Neuronal stem cell (in vitro differentiated cells): ENCODE measurements at regions not wholly inside any gene's neighbourhood (a gene's known extent, or its start where the extent isn't known, plus 50 kb on each side); places are given as distances from the start of the nearest gene placed in this dataset.
"Not testable (repeated sequence)": the region's sequence is repeated elsewhere in the genome, so short reads cannot be mapped to it uniquely, and the experiment has no call there.

Source experiments
- DNase-seq: peaks from one replicate; pipeline ENCODE4 v3.0.0-alpha.2; 2013; ENCODE audit warnings: low spot score
- H2AFZ ChIP-seq: one replicate; pipeline ENCODE4 v1.6.1; 2013; ENCODE audit warnings: mild to moderate bottlenecking, low read length, inconsistent platforms
- H2AK5ac ChIP-seq: 2 replicates; pipeline ENCODE4 v1.6.1; 2013; ENCODE audit warnings: low read depth, mild to moderate bottlenecking, inconsistent platforms, low read length, moderate library complexity, mixed read lengths
- H2BK120ac ChIP-seq: 2 replicates; pipeline ENCODE4 v1.6.1; 2013; ENCODE audit warnings: low read depth, mild to moderate bottlenecking, inconsistent platforms, low read length, moderate library complexity, mixed read lengths
- H2BK12ac ChIP-seq: one replicate; pipeline ENCODE4 v1.6.1; 2013; ENCODE audit warnings: low read length, inconsistent platforms
- H2BK15ac ChIP-seq: 2 replicates; pipeline ENCODE4 v1.6.1; 2013; ENCODE audit warnings: mild to moderate bottlenecking, low read length, inconsistent platforms, mixed read lengths
- H2BK5ac ChIP-seq: one replicate; pipeline ENCODE4 v1.6.1; 2013; ENCODE audit warnings: inconsistent platforms, mild to moderate bottlenecking, low read length, moderate library complexity
- H3K14ac ChIP-seq: one replicate; pipeline ENCODE4 v1.6.1; 2013; ENCODE audit warnings: low read length, inconsistent platforms
- H3K18ac ChIP-seq: 2 replicates; pipeline ENCODE4 v1.6.1; 2013; ENCODE audit warnings: low read length, inconsistent platforms
- H3K23ac ChIP-seq: 2 replicates; pipeline ENCODE4 v1.6.1; 2013; ENCODE audit warnings: low read depth, mild to moderate bottlenecking, mixed read lengths, low read length, inconsistent platforms; ENCODE audit not compliant: poor library complexity
- H3K27ac ChIP-seq: replicated peaks from 3 replicates; pipeline ENCODE4 v1.5.1; 2013; ENCODE audit warnings: low read length, inconsistent platforms
- H3K27me3 ChIP-seq, 3 experiments: 2 replicates each; pipeline ENCODE4 v1.6.1; 2013; ENCODE audit warnings: low read length in 3 of 3, mild to moderate bottlenecking in 2 of 3, inconsistent platforms in 1 of 3, low read depth in 1 of 3, mixed read lengths in 1 of 3, moderate library complexity in 1 of 3; ENCODE audit not compliant: control insufficient read depth in 3 of 3, insufficient read depth in 3 of 3
- H3K36me3 ChIP-seq, 2 donors: replicated peaks in 1 of 2; 2 replicates each; pipeline ENCODE4 v1.6.1; 2013; ENCODE audit warnings: low read length in 2 of 2; ENCODE audit not compliant: control insufficient read depth in 2 of 2, insufficient read depth in 2 of 2
- H3K4ac ChIP-seq: 2 replicates; pipeline ENCODE4 v1.6.1; 2013; ENCODE audit warnings: inconsistent platforms, mild to moderate bottlenecking, low read length, moderate library complexity
- H3K4me1 ChIP-seq, 2 donors: 1 replicate in 1 of 2; 2 replicates in 1 of 2; pipeline ENCODE4 v1.6.1; 2013; ENCODE audit warnings: low read length in 2 of 2, low read depth in 1 of 2; ENCODE audit not compliant: control insufficient read depth in 2 of 2, insufficient read depth in 1 of 2
- H3K4me2 ChIP-seq: one replicate; pipeline ENCODE4 v1.6.1; 2013; ENCODE audit warnings: mild to moderate bottlenecking, low read length, inconsistent platforms; ENCODE audit not compliant: insufficient read depth, poor library complexity, severe bottlenecking
- H3K4me3 ChIP-seq, 2 donors: 2 replicates each; pipeline ENCODE4 v1.5.1; 2013; ENCODE audit warnings: low read length in 2 of 2, mild to moderate bottlenecking in 2 of 2, inconsistent platforms in 1 of 2, moderate library complexity in 1 of 2
- H3K79me1 ChIP-seq: one replicate; pipeline ENCODE4 v1.6.1; 2013; ENCODE audit warnings: low read depth, mild to moderate bottlenecking, inconsistent platforms, low read length, moderate library complexity
- H3K9ac ChIP-seq: one replicate; pipeline ENCODE4 v1.6.1; 2013; ENCODE audit warnings: mild to moderate bottlenecking, low read depth, low read length, inconsistent platforms; ENCODE audit not compliant: poor library complexity
- H3K9me3 ChIP-seq, 2 donors: replicated peaks in 1 of 2; 2 replicates each; pipeline versions ENCODE3 to v1.6.1; 2013; ENCODE audit warnings: low read length in 2 of 2, mild to moderate bottlenecking in 2 of 2, inconsistent platforms in 1 of 2, low read depth in 1 of 2, mixed read lengths in 1 of 2, moderate library complexity in 1 of 2; ENCODE audit not compliant: control insufficient read depth in 2 of 2, insufficient read depth in 1 of 2
- H4K8ac ChIP-seq: one replicate; pipeline ENCODE4 v1.6.1; 2013; ENCODE audit warnings: low read depth, mild to moderate bottlenecking, inconsistent platforms, low read length, moderate library complexity
- H4K91ac ChIP-seq: one replicate; pipeline ENCODE4 v1.6.1; 2013; ENCODE audit warnings: low read length, low read depth, mild to moderate bottlenecking, inconsistent platforms; ENCODE audit not compliant: poor library complexity
- WGBS, 2 donors: extraction: QIAGEN DNeasy Blood & Tissue Kit; methylation state at CpG; one replicate each; pipeline ENCODE4 v1.1.7; 2013; ENCODE audit warnings: missing lambda C conversion rate in 2 of 2, mixed read lengths in 1 of 2; ENCODE audit not compliant: insufficient read length in 2 of 2, insufficient replicate concordance in 1 of 2; ENCODE audit errors: extremely low coverage in 2 of 2; 5-methylcytosine and 5-hydroxymethylcytosine counted together

DNA sequence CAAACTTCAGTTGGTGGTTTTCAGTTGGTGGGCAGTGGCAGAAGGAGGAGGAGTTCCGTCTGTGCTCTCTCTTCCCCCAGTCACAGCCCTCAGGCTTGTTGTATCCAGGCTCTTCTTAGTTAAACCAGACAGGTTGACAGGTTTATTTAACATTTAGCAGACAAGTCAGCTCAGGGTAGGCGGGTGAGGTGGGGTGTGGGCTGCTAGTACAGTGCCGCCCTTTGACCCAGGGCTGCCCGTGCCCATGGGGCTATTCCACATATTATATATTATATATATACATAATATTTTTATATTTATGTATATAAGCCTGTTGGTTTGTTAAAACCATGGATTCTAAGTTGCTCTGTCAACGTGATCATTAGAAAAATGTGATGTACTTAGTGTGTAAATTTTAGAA lies 1740.6 kb upstream of the DEFB115 start:
- WGBS, 2 donors = no CpG with 5 or more reads among the region's 5 CpGs
- not testable (repeated sequence) for H2BK5ac ChIP-seq, H3K4ac ChIP-seq, H2BK120ac ChIP-seq, H4K8ac ChIP-seq, H3K27ac ChIP-seq, H2BK15ac ChIP-seq, H3K4me2 ChIP-seq, H3K4me3 ChIP-seq, H3K9ac ChIP-seq, H4K91ac ChIP-seq, H3K79me1 ChIP-seq, H2AFZ ChIP-seq, H3K27me3 ChIP-seq, H3K23ac ChIP-seq, DNase-seq, H3K18ac ChIP-seq, H3K4me1 ChIP-seq, H3K9me3 ChIP-seq, H2BK12ac ChIP-seq, H3K14ac ChIP-seq, H2AK5ac ChIP-seq, H3K36me3 ChIP-seq

DNA sequence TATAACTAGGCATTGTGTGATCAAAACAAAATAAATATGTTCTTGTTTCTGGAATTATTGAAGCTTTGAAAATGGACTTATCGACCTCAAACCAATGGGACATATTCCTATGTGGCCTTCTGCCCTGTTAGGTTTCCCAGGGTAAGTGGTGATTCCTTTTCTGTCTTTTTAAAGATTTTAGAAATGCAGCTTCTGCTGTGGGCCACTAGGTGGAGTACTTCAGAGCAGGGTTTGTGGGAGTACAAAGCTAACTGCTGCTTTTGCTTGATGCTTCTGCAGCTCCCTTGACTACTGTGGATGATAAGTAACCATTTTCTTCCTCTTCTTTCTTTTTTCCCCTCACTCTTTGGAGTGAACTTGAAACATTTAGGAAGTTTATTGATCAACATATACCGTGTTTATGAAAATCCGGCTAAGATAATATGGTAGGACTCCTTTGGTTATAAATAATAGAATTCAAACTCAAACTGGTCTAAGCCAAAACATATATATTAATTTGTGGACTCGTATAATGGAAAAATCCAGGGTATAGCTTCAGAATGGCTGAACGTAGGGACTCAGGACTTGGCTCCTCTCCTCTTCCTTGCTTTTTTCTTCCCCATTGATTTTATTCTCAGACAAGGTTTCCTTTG lies 1737.7 kb upstream of the DEFB115 start:
- not testable (repeated sequence) for H3K18ac ChIP-seq, H2AFZ ChIP-seq, H2BK15ac ChIP-seq

GRCh38 chr20:29533566-29534177 lies 1723.8 kb upstream of the DEFB115 start:
- no CpG with 5 or more reads among the region's 4 CpGs for WGBS, 2 donors
- DNase-seq = not testable (repeated sequence)

More for the DNA sequence above, 1737.7 kb upstream of the DEFB115 start:
- not testable (repeated sequence) for H3K4ac ChIP-seq, H3K36me3 ChIP-seq, H4K91ac ChIP-seq, H3K27me3 ChIP-seq, H2AK5ac ChIP-seq, H3K27ac ChIP-seq, DNase-seq, H3K9me3 ChIP-seq, H3K4me3 ChIP-seq, H3K23ac ChIP-seq, H2BK120ac ChIP-seq, H3K9ac ChIP-seq, H2BK12ac ChIP-seq, H4K8ac ChIP-seq, H3K14ac ChIP-seq, H3K4me1 ChIP-seq, H3K4me2 ChIP-seq, H3K79me1 ChIP-seq, H2BK5ac ChIP-seq
- WGBS, 2 donors = no CpG with 5 or more reads among the region's 5 CpGs

DNA sequence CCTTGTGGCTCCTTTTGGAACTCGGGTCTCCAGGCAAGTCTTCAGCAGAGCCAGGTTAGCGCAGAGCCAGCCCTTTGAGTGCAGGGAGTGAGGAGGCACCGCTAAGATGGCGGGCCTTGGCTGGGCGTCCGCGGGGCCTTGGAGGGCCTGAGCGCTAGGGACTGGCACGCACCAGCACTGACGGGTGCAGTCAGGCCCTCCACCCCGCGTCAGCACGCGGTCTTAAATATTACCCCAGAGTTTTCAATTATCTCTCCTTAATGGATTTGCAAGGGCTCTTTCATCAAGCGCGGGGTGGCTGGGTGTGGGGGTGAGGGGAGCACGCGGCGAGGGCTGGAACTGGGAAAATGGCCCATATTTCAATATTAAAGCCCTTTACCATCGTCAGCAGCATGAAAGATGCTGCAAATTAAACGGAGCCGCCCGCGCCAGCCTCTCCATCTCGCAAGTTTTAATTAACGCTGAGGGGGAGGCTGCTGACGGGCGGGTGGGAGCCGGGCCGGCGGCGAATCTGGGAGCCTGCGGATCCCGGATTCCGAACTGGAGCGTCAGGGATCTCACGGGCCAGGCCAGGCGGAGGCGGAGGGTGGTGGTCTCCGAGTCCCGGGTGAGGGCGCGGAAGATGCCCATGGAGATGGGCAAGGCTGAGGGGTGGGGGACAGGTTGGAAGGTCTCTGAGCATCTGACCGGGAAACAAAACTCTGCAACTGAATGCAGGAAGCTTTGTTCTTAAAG lies 1690.4 kb upstream of the DEFB115 start:
- not testable (repeated sequence) for H3K9ac ChIP-seq, DNase-seq, H3K27ac ChIP-seq, H2BK15ac ChIP-seq, H3K4me2 ChIP-seq, H3K4ac ChIP-seq, H3K4me1 ChIP-seq, H3K79me1 ChIP-seq, H3K14ac ChIP-seq, H2BK120ac ChIP-seq, H3K4me3 ChIP-seq, H3K36me3 ChIP-seq, H2AK5ac ChIP-seq, H3K23ac ChIP-seq, H4K91ac ChIP-seq, H3K9me3 ChIP-seq, H2AFZ ChIP-seq, H3K18ac ChIP-seq, H4K8ac ChIP-seq, H2BK5ac ChIP-seq, H3K27me3 ChIP-seq, H2BK12ac ChIP-seq
- no CpG with 5 or more reads among the region's 44 CpGs for WGBS, 2 donors

More at GRCh38 chr20:29533566-29534177, 1723.8 kb upstream of the DEFB115 start:
- not testable (repeated sequence) for H2AFZ ChIP-seq, H3K9ac ChIP-seq, H2AK5ac ChIP-seq, H4K91ac ChIP-seq, H3K4me3 ChIP-seq, H3K18ac ChIP-seq, H3K23ac ChIP-seq, H3K14ac ChIP-seq, H2BK120ac ChIP-seq, H3K4ac ChIP-seq, H3K4me1 ChIP-seq, H3K36me3 ChIP-seq, H3K9me3 ChIP-seq, H3K79me1 ChIP-seq, H3K27me3 ChIP-seq, H2BK5ac ChIP-seq, H4K8ac ChIP-seq, H3K4me2 ChIP-seq, H3K27ac ChIP-seq, H2BK15ac ChIP-seq, H2BK12ac ChIP-seq
